ENCODE measurements at regions not wholly inside any gene's neighbourhood (a gene's known extent, or its start where the extent isn't known, plus 50 kb on each side); places are given as distances from the start of the nearest gene placed in this dataset.

GRCh38 chr20:4406627-4407026 lies 157.5 kb upstream of the ADRA1D start:
- H3K9me3 ChIP-seq (ENCODE audit: low read length) = no peaks in the 10 kb centered on the region
- no peak overlapping the region for H2AFZ ChIP-seq (ENCODE audit: low read length)

DNA sequence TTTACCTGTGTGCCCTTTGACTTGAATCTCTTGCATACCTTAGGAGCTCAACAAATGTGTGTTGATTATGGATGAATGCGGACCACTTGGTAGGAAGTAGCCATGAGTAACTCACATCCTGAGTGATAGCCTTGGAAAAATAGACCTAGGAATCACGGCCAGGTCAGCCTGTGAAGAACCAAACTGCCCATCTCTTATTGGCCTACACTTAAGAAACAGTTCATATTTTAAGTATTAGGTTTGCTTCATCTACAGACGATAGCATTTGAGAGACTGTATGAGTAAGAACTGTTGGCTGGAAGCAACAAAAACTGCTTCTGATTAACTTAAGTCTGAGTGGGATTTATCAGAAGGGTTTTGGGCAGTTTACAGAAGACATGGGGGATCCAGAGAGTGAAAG lies 152.5 kb upstream of the ADRA1D start:
- no peaks in the 10 kb centered on the region for H3K9me2 ChIP-seq (ENCODE audit: low read depth, low read length)
- no peaks in the 10 kb centered on the region for H3F3A ChIP-seq (ENCODE audit: insufficient read depth, low read length)
- H3K4me2 ChIP-seq (ENCODE audit: low read length) = no peak overlapping the region
- H3K4me3 ChIP-seq (ENCODE audit: low read depth, low read length, poor library complexity, severe bottlenecking) = no peak overlapping the region
- H3K9me3 ChIP-seq (ENCODE audit: low read length) = 0 out of 2 replicates have a peak, but pooled peaks cover 2% of the 10 kb centered on the region
- H3K36me3 ChIP-seq (ENCODE audit: insufficient read depth, low read length) = no peaks in the 10 kb centered on the region
- no peaks in the 10 kb centered on the region for H4K20me1 ChIP-seq (ENCODE audit: insufficient read depth, low read length)
- no peaks in the 10 kb centered on the region for H3K79me2 ChIP-seq (ENCODE audit: insufficient read depth, low read length)
- H3K27ac ChIP-seq (ENCODE audit: low read depth, low read length, poor library complexity, severe bottlenecking) = no peak overlapping the region
- H3K9ac ChIP-seq (ENCODE audit: low read length) = no peak overlapping the region
- no peaks in the 10 kb centered on the region for H3K4me1 ChIP-seq (ENCODE audit: insufficient read depth, low read length, severe bottlenecking)
- TF ChIP-seq EZH2 (IDR thresholded peaks at IDR 0.05; ENCODE audit: borderline replicate concordance, low read length) = no peak
- no peaks in the 10 kb centered on the region for H3K27me3 ChIP-seq (ENCODE audit: insufficient read depth, low read length)
- H2AFZ ChIP-seq (ENCODE audit: low read length) = no peak overlapping the region

More at GRCh38 chr20:4406627-4407026, 157.5 kb upstream of the ADRA1D start:
- Histone ChIP-seq H3K27ac (ENCODE audit: low read depth, low read length, poor library complexity, severe bottlenecking) (no peak overlapping the region), H3K4me1 (ENCODE audit: insufficient read depth, low read length, severe bottlenecking) (no peaks in the 10 kb centered on the region), H3F3A (ENCODE audit: insufficient read depth, low read length) (no peaks in the 10 kb centered on the region), H3K4me3 (ENCODE audit: low read depth, low read length, poor library complexity, severe bottlenecking) (no peak overlapping the region), H3K9me2 (ENCODE audit: low read depth, low read length) (no peaks in the 10 kb centered on the region), H3K4me2 (ENCODE audit: low read length) (no peak overlapping the region), H4K20me1 (ENCODE audit: insufficient read depth, low read length) (no peaks in the 10 kb centered on the region), H3K27me3 (ENCODE audit: insufficient read depth, low read length) (no peaks in the 10 kb centered on the region), H3K36me3 (ENCODE audit: insufficient read depth, low read length) (no peaks in the 10 kb centered on the region), H3K9ac (ENCODE audit: low read length) (no peak overlapping the region), H3K79me2 (ENCODE audit: insufficient read depth, low read length) (no peaks in the 10 kb centered on the region)
- TF ChIP-seq, protein P1, sequence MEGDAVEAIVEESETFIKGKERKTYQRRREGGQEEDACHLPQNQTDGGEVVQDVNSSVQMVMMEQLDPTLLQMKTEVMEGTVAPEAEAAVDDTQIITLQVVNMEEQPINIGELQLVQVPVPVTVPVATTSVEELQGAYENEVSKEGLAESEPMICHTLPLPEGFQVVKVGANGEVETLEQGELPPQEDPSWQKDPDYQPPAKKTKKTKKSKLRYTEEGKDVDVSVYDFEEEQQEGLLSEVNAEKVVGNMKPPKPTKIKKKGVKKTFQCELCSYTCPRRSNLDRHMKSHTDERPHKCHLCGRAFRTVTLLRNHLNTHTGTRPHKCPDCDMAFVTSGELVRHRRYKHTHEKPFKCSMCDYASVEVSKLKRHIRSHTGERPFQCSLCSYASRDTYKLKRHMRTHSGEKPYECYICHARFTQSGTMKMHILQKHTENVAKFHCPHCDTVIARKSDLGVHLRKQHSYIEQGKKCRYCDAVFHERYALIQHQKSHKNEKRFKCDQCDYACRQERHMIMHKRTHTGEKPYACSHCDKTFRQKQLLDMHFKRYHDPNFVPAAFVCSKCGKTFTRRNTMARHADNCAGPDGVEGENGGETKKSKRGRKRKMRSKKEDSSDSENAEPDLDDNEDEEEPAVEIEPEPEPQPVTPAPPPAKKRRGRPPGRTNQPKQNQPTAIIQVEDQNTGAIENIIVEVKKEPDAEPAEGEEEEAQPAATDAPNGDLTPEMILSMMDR (IDR thresholded peaks at IDR 0.05; ENCODE audit: low read length) = no peak
- TF ChIP-seq EZH2 (IDR thresholded peaks at IDR 0.05; ENCODE audit: borderline replicate concordance, low read length) = no peak

GRCh38 chr20:4384961-4385360 lies 135.9 kb upstream of the ADRA1D start:
- no peak overlapping the region for H3K27ac ChIP-seq (ENCODE audit: low read depth, low read length, poor library complexity, severe bottlenecking)
- no peak overlapping the region for H3K9ac ChIP-seq (ENCODE audit: low read length)
- no peak for TF ChIP-seq EZH2 (IDR thresholded peaks at IDR 0.05; ENCODE audit: borderline replicate concordance, low read length)
- TF ChIP-seq, protein P1 (IDR thresholded peaks at IDR 0.05; ENCODE audit: low read length) = no peak
- H2AFZ ChIP-seq (ENCODE audit: low read length) = no peak overlapping the region
- no peak overlapping the region for H3K4me2 ChIP-seq (ENCODE audit: low read length)
- no peaks in the 10 kb centered on the region for H3K4me1 ChIP-seq (ENCODE audit: insufficient read depth, low read length, severe bottlenecking)
- H3K36me3 ChIP-seq (ENCODE audit: insufficient read depth, low read length) = no peaks in the 10 kb centered on the region
- no peaks in the 10 kb centered on the region for H3F3A ChIP-seq (ENCODE audit: insufficient read depth, low read length)
- no peaks in the 10 kb centered on the region for H3K79me2 ChIP-seq (ENCODE audit: insufficient read depth, low read length)
- H4K20me1 ChIP-seq (ENCODE audit: insufficient read depth, low read length) = no peaks in the 10 kb centered on the region
- no peaks in the 10 kb centered on the region; the same call in 1 of the 2 replicates for H3K27me3 ChIP-seq (ENCODE audit: insufficient read depth, low read length)
- H3K4me3 ChIP-seq (ENCODE audit: low read depth, low read length, poor library complexity, severe bottlenecking) = no peak overlapping the region
- H3K9me2 ChIP-seq (ENCODE audit: low read depth, low read length) = no peaks in the 10 kb centered on the region
- H3K9me3 ChIP-seq (ENCODE audit: low read length) = no peaks in the 10 kb centered on the region

DNA sequence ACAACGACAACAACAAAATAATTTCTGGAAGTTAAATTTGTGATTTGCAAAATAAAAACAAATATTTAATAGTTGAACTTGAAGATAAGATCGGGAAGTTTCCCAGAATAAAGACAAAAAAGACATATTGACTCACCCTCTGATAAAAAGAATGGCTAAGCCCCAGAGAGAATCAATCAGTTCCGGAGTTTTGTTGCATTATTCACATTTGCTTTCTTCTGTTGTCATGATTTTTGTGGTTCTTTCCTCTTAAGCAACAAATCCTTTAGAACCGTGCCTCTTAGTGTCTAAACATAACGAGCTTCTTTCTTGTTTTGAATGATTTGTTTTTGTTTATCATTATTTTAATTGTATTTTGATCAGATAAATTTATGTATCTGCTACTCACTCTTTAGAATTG lies 134.9 kb upstream of the ADRA1D start:
- H3K27ac ChIP-seq (ENCODE audit: low read depth, low read length, poor library complexity, severe bottlenecking) = no peak overlapping the region
- H2AFZ ChIP-seq (ENCODE audit: low read length) = no peak overlapping the region
- no peaks in the 10 kb centered on the region for H3F3A ChIP-seq (ENCODE audit: insufficient read depth, low read length)
- no peaks in the 10 kb centered on the region; the same call in 1 of the 2 replicates for H3K27me3 ChIP-seq (ENCODE audit: insufficient read depth, low read length)
- TF ChIP-seq, protein P1 (IDR thresholded peaks at IDR 0.05; ENCODE audit: low read length) = no peak
- no peak for TF ChIP-seq EZH2 (IDR thresholded peaks at IDR 0.05; ENCODE audit: borderline replicate concordance, low read length)
- H4K20me1 ChIP-seq (ENCODE audit: insufficient read depth, low read length) = no peaks in the 10 kb centered on the region
- H3K9ac ChIP-seq (ENCODE audit: low read length) = no peak overlapping the region
- H3K4me2 ChIP-seq (ENCODE audit: low read length) = no peak overlapping the region
- no peaks in the 10 kb centered on the region for H3K4me1 ChIP-seq (ENCODE audit: insufficient read depth, low read length, severe bottlenecking)
- H3K4me3 ChIP-seq (ENCODE audit: low read depth, low read length, poor library complexity, severe bottlenecking) = no peak overlapping the region
- H3K36me3 ChIP-seq (ENCODE audit: insufficient read depth, low read length) = no peaks in the 10 kb centered on the region
- no peaks in the 10 kb centered on the region for H3K79me2 ChIP-seq (ENCODE audit: insufficient read depth, low read length)
- no peaks in the 10 kb centered on the region for H3K9me3 ChIP-seq (ENCODE audit: low read length)
- H3K9me2 ChIP-seq (ENCODE audit: low read depth, low read length) = no peaks in the 10 kb centered on the region
